ENCODE measurements at regions not wholly inside any gene's neighbourhood (a gene's known extent, or its start where the extent isn't known, plus 50 kb on each side); places are given as distances from the start of the nearest gene placed in this dataset.

GRCh38 chr2:136441979-136442714 is 323.2 kb upstream of the THSD7B start:
- Histone ChIP-seq H2AFZ (ENCODE audit: low read depth) (no peak overlapping the region), H3K4me1 (ENCODE audit: control insufficient read depth in 1 of 2, insufficient read depth in 2 of 2, low read depth in 1 of 2, low read length in 1 of 2) (peaks cover 0 to 2% of the 10 kb centered on the region in 2 experiments; a peak in 2 of 4 replicates), H3K4me3 (ENCODE audit: low read depth in 2 of 2, low read length in 1 of 2) (no peak overlapping the region), H3K79me2 (ENCODE audit: insufficient read depth) (no peaks in the 10 kb centered on the region), H3K36me3 (replicated peaks in 1 of 2; ENCODE audit: control insufficient read depth in 1 of 2, insufficient read depth in 2 of 2, low read length in 1 of 2) (no peaks in the 10 kb centered on the region), H3F3A (replicated peaks; ENCODE audit: insufficient read depth) (no peaks in the 10 kb centered on the region), H3K9me2 (no peaks in the 10 kb centered on the region), H3K9ac (no peak overlapping the region), H3K27me3 (ENCODE audit: insufficient read depth) (no peaks in the 10 kb centered on the region), H3K27ac (ENCODE audit: low read depth in 2 of 2, low read length in 1 of 2) (no peak overlapping the region), H3K9me3 (no peaks in the 10 kb centered on the region), H3K4me2 (no peak overlapping the region), H4K20me1 (ENCODE audit: insufficient read depth) (no peaks in the 10 kb centered on the region)
- no peak for TF ChIP-seq MXI1 (IDR thresholded peaks at IDR 0.05; ENCODE audit: low read depth, low read length)
- no peak for TF ChIP-seq TAF1 (IDR thresholded peaks at IDR 0.05; ENCODE audit: borderline replicate concordance, low read depth, low read length)
- TF ChIP-seq IRF3 (IDR thresholded peaks at IDR 0.05; ENCODE audit: low read depth, low read length), result no peak
- TF ChIP-seq SMC3 (IDR thresholded peaks at IDR 0.05; ENCODE audit: low read depth, low read length), result no peak
- TF ChIP-seq FOXJ3 (CRISPR knock-in tag; IDR thresholded peaks at IDR 0.05), result no peak
- TF ChIP-seq MEF2A (IDR thresholded peaks at IDR 0.05; ENCODE audit: borderline replicate concordance, low read depth), result no peak
- TF ChIP-seq RCOR1 (IDR thresholded peaks at IDR 0.05; ENCODE audit: low read length), result no peak
- TF ChIP-seq YY1 (IDR thresholded peaks at IDR 0.05; ENCODE audit: low read depth), result no peak
- no peak for TF ChIP-seq USF1 (IDR thresholded peaks at IDR 0.05; ENCODE audit: borderline replicate concordance, low read depth)
- TF ChIP-seq EP300 (IDR thresholded peaks at IDR 0.05; ENCODE audit: borderline replicate concordance in 1 of 2, low read depth in 1 of 2, low read length in 1 of 2), result no peak
- no peak for TF ChIP-seq JUND (IDR thresholded peaks at IDR 0.05)
- TF ChIP-seq SIN3A (IDR thresholded peaks at IDR 0.05; ENCODE audit: borderline replicate concordance, low read depth, low read length), result no peak
- TF ChIP-seq PBX3 (IDR thresholded peaks at IDR 0.05), result no peak
- TF ChIP-seq RAD21 (IDR thresholded peaks at IDR 0.05; ENCODE audit: low read length), result no peak
- no peak for TF ChIP-seq GATA2 (CRISPR knock-in tag; IDR thresholded peaks at IDR 0.05)
- 38% methylated on average over 9 of the region's 9 CpGs for WGBS (ENCODE audit: low lambda C conversion rate)
- POLR2A ChIA-PET, result no interaction called here
- CTCF ChIA-PET, result interaction anchor here (0.9 to 1.8 kb wide), 3 partner anchors 19 to 479 kb away, joined by 3 to 4 read pairs (median 4); no protein-coding TSS in a partner anchor
- no peak for DNase-seq
